ENCODE measurements at regions not wholly inside any gene's neighbourhood (a gene's known extent, or its start where the extent isn't known, plus 50 kb on each side); places are given as distances from the start of the nearest gene placed in this dataset.

- TF ChIP-seq ESRRG (CRISPR knock-in tag; IDR thresholded peaks at IDR 0.05) (no peak), CSRNP3 (CRISPR knock-in tag; IDR thresholded peaks at IDR 0.05) (no peak), ZNF8 (CRISPR knock-in tag; IDR thresholded peaks at IDR 0.05) (no peak), CREB5 (CRISPR knock-in tag; IDR thresholded peaks at IDR 0.05; ENCODE audit: low read depth) (no peak), ZFP3 (CRISPR knock-in tag; IDR thresholded peaks at IDR 0.05) (no peak), CSDC2 (CRISPR knock-in tag; IDR thresholded peaks at IDR 0.05) (no peak), PATZ1 (CRISPR knock-in tag; IDR thresholded peaks at IDR 0.05; ENCODE audit: borderline replicate concordance) (no peak), ARNTL (CRISPR knock-in tag; IDR thresholded peaks at IDR 0.05; ENCODE audit: borderline replicate concordance, low read depth) (no peak), PPARA (CRISPR knock-in tag; IDR thresholded peaks at IDR 0.05; ENCODE audit: borderline replicate concordance) (no peak), TOX (CRISPR knock-in tag; IDR thresholded peaks at IDR 0.05; ENCODE audit: borderline replicate concordance) (no peak), SNAI2 (CRISPR knock-in tag; IDR thresholded peaks at IDR 0.05) (no peak)
Measured at GRCh38 chr6:164216839-164217238, 802.3 kb downstream of the QKI start.

Data from SK-N-SH treated with all-trans-retinoic acid at 6 μM for 48 hours (cell line).